NOMO-1 (cell line): ENCODE measurements at regions not wholly inside any gene's neighbourhood (a gene's known extent, or its start where the extent isn't known, plus 50 kb on each side); places are given as distances from the start of the nearest gene placed in this dataset.
"Not testable (repeated sequence)": the region's sequence is repeated elsewhere in the genome, so short reads cannot be mapped to it uniquely, and the experiment has no call there.

Source experiments
- DNase-seq, 2 experiments: peaks; one replicate each; lab custom pipeline; 2025; ENCODE audit not compliant: unreplicated experiment in 2 of 2; lab: John Stamatoyannopoulos, UW

DNA sequence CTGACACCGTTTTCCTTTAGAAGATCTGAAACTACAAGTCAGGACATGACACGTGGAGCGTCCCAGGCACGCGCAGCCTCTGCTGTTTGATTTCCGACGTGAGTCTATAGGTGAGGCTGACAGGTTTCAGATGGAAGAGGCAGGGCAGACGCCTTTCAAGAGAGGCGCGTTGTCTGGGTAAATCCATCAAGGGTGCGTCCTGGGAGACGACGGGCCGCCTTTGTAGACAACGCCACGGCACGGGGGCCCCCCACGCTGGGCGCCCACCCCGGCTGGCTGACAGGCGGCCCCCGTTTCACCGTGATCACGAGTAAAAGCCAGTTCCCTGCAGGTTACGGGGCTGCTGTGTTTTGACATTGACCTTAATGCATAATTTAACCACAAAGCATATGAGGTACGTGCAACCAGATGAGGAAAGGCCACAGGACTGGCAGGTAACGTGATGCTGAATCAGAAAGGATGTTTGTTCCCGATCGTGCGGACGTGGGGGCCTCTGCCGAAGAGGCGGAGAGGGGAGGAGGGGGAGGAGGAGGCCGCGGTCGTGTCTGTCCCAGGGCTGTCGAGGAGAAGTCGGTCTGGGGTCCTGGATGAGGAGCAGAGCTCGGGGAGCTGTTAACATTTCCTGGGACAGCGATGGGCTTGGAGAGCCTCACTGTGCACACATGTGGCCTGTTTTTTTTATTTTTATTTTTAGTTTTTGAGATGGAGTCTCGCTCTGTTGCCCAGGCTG is 51.1 kb upstream of the PPP2R3B start:
- DNase-seq = no peak

DNA sequence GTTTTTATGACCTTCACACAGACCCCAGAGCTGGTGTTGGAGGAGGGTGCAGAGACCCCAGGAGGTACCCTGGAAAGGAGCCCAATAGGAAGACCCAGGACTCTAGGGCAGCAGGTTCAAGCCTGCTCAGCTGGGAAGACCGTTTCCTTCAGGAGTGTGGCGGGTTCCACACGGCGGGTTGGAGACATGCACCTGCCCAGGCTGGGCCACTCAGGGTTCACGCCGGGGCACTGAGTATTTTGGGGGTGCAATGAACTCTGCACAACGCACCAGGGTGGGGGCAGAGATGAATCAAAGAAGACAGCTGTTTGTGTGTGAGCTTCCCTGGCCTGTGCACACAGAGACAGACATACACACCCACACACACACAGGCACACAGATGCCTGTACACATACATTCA is 52.5 kb upstream of the PPP2R3B start:
- no peak for DNase-seq

- DNase-seq = no peak
Measured at GRCh38 chrX:439719-440118, 53.0 kb upstream of the PPP2R3B start.

- no peak for DNase-seq
Measured at GRCh38 chrX:440636-441035, 53.9 kb upstream of the PPP2R3B start.

DNA sequence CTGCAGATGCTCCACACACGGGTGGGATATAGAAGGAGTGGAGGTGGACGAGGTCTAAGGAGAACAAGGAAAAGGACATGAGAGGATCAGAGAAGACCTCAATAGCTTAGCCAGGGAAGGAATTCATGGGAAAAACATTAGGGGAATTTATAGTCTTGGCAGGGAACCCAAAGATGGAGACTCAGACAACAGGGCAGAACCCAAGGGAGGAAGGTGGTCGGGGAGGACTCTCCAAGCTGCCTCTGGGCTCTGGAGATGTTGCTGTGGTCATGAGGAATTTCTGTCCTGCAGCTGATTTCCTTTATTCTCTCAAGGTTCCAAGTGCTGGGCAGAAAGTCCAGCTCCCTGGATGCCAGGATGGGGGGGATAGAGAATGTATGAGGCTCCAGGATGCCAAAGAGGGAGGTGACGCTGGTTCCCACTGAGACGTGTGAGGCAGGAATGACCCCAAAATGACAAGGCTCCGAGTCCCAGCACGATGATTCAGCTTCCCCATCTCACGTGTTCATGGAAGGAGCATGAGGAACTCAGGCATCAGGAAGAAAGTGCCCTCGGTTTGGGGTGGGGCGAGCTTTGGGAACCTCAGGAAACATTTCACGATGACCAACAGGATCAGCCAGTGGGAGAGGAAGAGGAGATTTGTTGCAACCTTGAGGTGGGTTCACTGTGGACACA is 57.0 kb upstream of the PPP2R3B start:
- DNase-seq = no peak

- DNase-seq = no peak
Measured at GRCh38 chrX:444305-444704, 57.6 kb upstream of the PPP2R3B start.

DNA sequence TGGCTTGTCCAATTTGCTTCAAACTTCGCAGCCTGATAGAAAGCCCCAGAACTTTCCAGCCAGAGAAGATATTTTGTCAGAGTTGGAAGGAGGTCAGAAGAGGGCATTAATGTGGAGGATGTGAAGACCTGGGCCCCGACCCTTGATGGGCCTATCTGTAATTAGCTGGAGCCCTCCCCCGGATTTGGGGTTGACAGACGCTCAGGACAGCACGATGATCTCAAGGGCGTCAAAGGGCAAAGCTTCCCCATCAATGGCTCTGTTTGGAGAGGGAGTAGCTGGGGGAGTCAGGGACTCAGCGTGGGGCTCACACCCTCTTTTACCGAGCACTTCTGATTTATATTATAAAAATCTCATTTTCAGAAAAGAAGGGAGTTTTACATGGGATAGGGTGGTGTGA is 59.0 kb upstream of the PPP2R3B start:
- no peak for DNase-seq

- DNase-seq = no peak
Measured at GRCh38 chrX:446245-446644, 59.5 kb upstream of the PPP2R3B start.

GRCh38 chrX:447052-447451 is 60.3 kb upstream of the PPP2R3B start:
- DNase-seq = no peak

GRCh38 chrX:451750-452149 is 65.0 kb upstream of the PPP2R3B start:
- DNase-seq = not testable (repeated sequence)

- no peak for DNase-seq
Measured at GRCh38 chrX:452598-452997, 65.9 kb upstream of the PPP2R3B start.

GRCh38 chrX:454514-454913 is 67.8 kb upstream of the PPP2R3B start:
- DNase-seq = not testable (repeated sequence)

- no peak for DNase-seq
Measured at GRCh38 chrX:455199-455598, 68.5 kb upstream of the PPP2R3B start.

GRCh38 chrX:455673-456072 is 69.0 kb upstream of the PPP2R3B start:
- no peak for DNase-seq

DNA sequence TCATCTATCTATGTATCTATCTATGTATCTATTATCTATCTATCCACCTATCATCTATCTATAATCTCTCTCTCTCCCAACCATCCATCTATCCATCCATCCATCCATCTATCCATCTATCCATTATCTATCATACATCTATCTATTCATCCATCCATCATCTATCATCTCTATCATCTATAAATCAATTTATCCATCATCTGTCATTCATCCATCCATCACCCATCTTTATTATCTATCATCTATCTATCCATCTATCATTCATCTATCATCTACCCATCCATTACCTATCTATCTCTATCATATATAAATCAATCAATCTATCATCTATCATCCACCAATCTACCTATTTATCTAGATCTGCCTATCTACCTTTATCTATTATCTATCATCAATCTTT is 69.4 kb upstream of the PPP2R3B start:
- no peak for DNase-seq

- no peak for DNase-seq
Measured at GRCh38 chrX:456551-457291, 70.0 kb upstream of the PPP2R3B start.

- no peak for DNase-seq
Measured at GRCh38 chrX:457292-457679, 70.6 kb upstream of the PPP2R3B start.

- DNase-seq = no peak
Measured at GRCh38 chrX:458631-459061, 71.9 kb upstream of the PPP2R3B start.

DNA sequence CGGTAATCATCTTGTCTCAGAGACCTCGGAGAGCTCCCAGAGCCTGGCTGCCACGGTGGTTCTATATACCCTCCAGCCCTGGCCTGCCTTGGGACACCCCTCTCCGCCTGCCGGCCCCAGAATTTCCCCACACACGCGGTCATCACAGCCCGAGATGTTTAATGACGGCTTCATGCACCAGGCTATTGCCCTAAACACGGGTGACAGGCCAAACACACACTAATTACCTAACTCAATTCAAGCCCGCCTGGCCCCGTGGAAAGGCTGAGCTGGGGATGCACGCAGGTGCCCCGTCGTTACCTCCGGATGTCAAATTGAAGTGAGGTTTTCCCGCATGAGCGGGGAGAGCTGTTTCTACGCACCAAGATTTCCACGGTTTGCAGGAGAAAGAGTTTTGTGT is 72.9 kb upstream of the PPP2R3B start:
- no peak for DNase-seq

GRCh38 chrX:460116-460515 is 73.4 kb upstream of the PPP2R3B start:
- no peak for DNase-seq

- no peak for DNase-seq
Measured at GRCh38 chrX:460823-461640, 74.3 kb upstream of the PPP2R3B start.
